ENCODE measurements at regions not wholly inside any gene's neighbourhood (a gene's known extent, or its start where the extent isn't known, plus 50 kb on each side); places are given as distances from the start of the nearest gene placed in this dataset.
A peak's percentile ranks its signal among the peaks of the same experiment; 100 is the strongest.

DNA sequence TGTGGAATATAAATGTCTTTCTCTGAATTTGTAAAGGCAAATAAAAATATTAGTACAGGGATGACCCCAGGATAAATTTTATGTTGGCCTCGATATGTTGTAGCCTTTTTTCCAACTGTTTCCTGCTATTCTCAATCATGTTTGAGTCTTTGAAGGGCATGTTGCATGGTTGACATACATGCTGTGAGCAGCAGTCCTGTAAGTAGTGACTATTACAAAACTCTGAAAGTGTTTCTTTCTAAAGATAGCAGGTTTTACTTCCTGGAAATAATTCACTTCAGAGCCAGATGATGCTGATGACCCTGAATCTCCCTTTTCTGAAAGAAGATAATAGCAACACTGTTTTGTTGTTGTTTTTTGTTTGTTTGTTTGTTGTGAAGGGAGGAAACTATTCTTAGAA is 393.0 kb upstream of the GNPDA2 start:
- ATAC-seq: no peak
- Histone ChIP-seq H3K4me1 (peaks cover 0 to 7% (median 0%) of the 10 kb centered on the region in 3 donors), H3K4me3 (no peak overlapping the region), H3K27ac (no peak overlapping the region), H3K27me3 (no peaks in the 10 kb centered on the region), H3K36me3 (no peaks in the 10 kb centered on the region), H3K9me3 (no peaks in the 10 kb centered on the region)
- TF ChIP-seq EP300 (IDR thresholded peaks at IDR 0.05) (no peak), POLR2A (IDR thresholded peaks at IDR 0.05) (no peak), POLR2AphosphoS5 (IDR thresholded peaks at IDR 0.05) (no peak)
- TF ChIP-seq, protein P1, sequence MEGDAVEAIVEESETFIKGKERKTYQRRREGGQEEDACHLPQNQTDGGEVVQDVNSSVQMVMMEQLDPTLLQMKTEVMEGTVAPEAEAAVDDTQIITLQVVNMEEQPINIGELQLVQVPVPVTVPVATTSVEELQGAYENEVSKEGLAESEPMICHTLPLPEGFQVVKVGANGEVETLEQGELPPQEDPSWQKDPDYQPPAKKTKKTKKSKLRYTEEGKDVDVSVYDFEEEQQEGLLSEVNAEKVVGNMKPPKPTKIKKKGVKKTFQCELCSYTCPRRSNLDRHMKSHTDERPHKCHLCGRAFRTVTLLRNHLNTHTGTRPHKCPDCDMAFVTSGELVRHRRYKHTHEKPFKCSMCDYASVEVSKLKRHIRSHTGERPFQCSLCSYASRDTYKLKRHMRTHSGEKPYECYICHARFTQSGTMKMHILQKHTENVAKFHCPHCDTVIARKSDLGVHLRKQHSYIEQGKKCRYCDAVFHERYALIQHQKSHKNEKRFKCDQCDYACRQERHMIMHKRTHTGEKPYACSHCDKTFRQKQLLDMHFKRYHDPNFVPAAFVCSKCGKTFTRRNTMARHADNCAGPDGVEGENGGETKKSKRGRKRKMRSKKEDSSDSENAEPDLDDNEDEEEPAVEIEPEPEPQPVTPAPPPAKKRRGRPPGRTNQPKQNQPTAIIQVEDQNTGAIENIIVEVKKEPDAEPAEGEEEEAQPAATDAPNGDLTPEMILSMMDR (IDR thresholded peaks at IDR 0.05): no peak
- WGBS, 2 donors (ENCODE audit: low coverage in 1 of 2): 50 to 77% methylated on average over 1 of the region's 1 CpG

DNA sequence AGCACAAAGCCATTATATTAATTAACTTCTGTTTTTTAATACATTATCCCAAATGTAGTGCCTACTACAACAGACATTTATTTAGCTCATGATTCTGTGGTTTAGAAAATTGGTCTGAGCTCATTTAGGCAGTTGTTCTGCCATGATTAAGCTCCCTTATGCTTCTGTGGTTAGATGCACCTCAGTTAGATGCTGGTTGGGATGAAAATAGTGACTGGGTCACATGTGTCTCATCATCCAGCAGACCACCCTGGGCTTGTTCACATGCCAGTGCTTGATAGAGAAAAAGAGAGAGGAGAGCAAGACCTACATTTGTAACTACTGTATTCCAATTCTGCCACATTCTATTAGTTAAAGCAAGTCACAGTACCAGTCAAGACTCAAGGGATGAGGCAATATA is 376.4 kb upstream of the GNPDA2 start:
- no peaks in the 10 kb centered on the region for H3K36me3 ChIP-seq
- H3K9me3 ChIP-seq: no peaks in the 10 kb centered on the region
- TF ChIP-seq POLR2AphosphoS5 (IDR thresholded peaks at IDR 0.05) (no peak), EP300 (IDR thresholded peaks at IDR 0.05) (no peak), POLR2A (IDR thresholded peaks at IDR 0.05) (no peak)
- TF ChIP-seq, protein P1 (IDR thresholded peaks at IDR 0.05): no peak
- no peaks in the 10 kb centered on the region for H3K27me3 ChIP-seq
- H3K27ac ChIP-seq: no peak overlapping the region
- no peaks in the 10 kb centered on the region for H3K4me1 ChIP-seq
- no peak overlapping the region for H3K4me3 ChIP-seq
- no peak for ATAC-seq

DNA sequence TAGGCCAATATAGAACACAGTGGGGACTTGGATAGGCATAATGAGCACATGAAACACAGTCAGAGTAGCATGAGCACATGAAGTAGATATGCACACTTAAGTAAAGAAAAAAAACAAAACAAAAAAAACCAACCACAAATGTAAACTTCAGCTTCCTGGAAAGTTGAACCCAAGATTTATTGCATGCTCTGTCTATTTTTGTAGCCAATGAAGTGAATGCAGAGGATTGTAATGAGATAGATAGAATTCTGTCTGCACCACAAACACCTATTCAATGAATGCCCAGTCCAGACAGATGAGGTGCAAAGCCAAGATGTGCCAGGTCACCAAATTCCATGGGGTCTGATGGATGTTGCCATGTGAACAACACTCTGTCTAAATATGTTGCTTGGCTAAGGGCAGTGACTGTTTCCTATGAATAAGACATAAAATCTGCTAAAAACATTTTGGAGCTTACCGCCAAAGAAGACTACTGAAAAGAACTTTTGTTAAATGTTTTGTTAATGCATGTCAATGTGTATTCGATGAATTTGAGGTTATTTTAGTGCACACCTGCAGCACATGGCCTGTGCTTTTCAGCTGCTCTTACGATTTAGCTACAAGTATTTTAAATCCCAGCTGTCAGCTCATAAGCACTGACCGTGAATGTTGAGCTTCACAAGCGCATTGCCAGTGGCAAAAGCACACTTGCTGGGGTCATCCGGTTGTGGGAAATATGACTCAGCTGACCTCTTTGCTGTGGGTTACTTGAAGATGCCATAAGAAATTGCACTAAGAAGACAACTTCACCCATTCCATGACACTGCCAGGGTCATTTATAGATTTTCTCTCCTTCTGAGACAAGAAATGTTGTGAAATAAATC is 374.8 kb upstream of the GNPDA2 start:
- Histone ChIP-seq H3K27ac (no peak overlapping the region), H3K36me3 (no peaks in the 10 kb centered on the region), H3K9me3 (no peaks in the 10 kb centered on the region), H3K4me1 (no peaks in the 10 kb centered on the region), H3K4me3 (no peak overlapping the region), H3K27me3 (no peaks in the 10 kb centered on the region)
- no peak for ATAC-seq
- TF ChIP-seq POLR2AphosphoS5 (IDR thresholded peaks at IDR 0.05): no peak
- TF ChIP-seq, protein P1 (IDR thresholded peaks at IDR 0.05): no peak
- no peak for TF ChIP-seq POLR2A (IDR thresholded peaks at IDR 0.05)
- no peak for TF ChIP-seq EP300 (IDR thresholded peaks at IDR 0.05)
- WGBS, 2 donors (ENCODE audit: low coverage in 1 of 2): 63 to 83% methylated on average over 6 of the region's 6 CpGs

DNA sequence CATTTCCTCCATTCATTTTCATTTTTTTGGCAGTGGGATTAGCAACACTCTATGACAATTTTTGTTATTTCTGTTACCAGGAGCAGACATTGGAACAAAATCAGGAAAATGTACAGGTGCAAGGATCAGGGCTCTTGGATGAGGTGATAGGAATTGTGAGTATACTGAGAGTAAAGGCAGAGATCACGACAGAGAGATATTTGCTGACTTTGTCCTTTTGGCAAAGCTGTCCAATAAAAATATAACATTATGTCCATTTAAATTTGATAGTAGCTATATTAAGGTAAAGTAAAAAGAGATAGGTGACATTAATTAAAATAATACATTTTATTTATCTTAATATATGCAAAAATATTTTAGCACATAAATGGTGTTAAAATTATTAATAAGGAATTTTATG is 373.1 kb upstream of the GNPDA2 start:
- no peaks in the 10 kb centered on the region for H3K9me3 ChIP-seq
- H3K4me1 ChIP-seq: no peaks in the 10 kb centered on the region
- H3K27ac ChIP-seq: no peak overlapping the region
- 22 to 73% methylated on average over 1 of the region's 1 CpG for WGBS, 2 donors (ENCODE audit: low coverage in 1 of 2)
- ATAC-seq: no peak
- no peak for TF ChIP-seq EP300 (IDR thresholded peaks at IDR 0.05)
- TF ChIP-seq POLR2AphosphoS5 (IDR thresholded peaks at IDR 0.05): no peak
- TF ChIP-seq POLR2A (IDR thresholded peaks at IDR 0.05): no peak
- TF ChIP-seq, protein P1 (IDR thresholded peaks at IDR 0.05): no peak
- no peak overlapping the region for H3K4me3 ChIP-seq
- no peaks in the 10 kb centered on the region for H3K27me3 ChIP-seq
- no peaks in the 10 kb centered on the region for H3K36me3 ChIP-seq

DNA sequence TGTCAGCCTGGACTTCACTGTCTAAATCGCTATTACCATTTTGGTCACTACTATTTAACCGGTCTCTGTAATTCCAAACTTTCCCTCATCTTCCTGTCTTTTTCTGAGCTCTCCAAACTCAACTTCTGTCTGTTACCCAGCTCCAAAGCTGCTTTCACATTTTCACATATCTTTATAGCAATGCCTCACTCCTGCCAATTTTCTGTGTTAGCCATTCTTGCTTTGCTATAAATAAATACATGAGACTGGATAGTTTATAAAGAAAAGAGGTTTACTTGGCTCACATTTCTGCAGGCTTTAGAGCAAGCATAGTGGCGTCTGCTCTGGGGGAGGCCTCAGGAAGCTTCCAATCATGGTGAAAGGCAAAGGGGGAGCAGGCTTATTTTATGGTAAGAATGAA is 368.3 kb upstream of the GNPDA2 start:
- H3K4me3 ChIP-seq: no peak overlapping the region
- H3K36me3 ChIP-seq: no peaks in the 10 kb centered on the region
- H3K27ac ChIP-seq: peak overlapping the region in 1 of 4 donors; percentile 17
- 58 to 60% methylated on average over 1 to 2 of the region's 3 CpGs for WGBS, 2 donors (ENCODE audit: low coverage in 1 of 2)
- TF ChIP-seq EP300 (IDR thresholded peaks at IDR 0.05): no peak
- no peak for TF ChIP-seq POLR2A (IDR thresholded peaks at IDR 0.05)
- TF ChIP-seq POLR2AphosphoS5 (IDR thresholded peaks at IDR 0.05): no peak
- TF ChIP-seq, protein P1 (IDR thresholded peaks at IDR 0.05): no peak
- no peaks in the 10 kb centered on the region for H3K27me3 ChIP-seq
- peaks cover 0 to 10% (median 0%) of the 10 kb centered on the region in 3 donors for H3K9me3 ChIP-seq
- no peaks in the 10 kb centered on the region for H3K4me1 ChIP-seq
- ATAC-seq: no peak
